Body of pancreas (tissue), 4 donors: ENCODE measurements at regions not wholly inside any gene's neighbourhood (a gene's known extent, or its start where the extent isn't known, plus 50 kb on each side); places are given as distances from the start of the nearest gene placed in this dataset.

Experiments used
- ATAC-seq: fragments of 150-250 bp; one replicate; pipeline ENCODE4 v1.9.1; 2016
- DNase-seq, 4 donors: peaks; one replicate each; pipeline ENCODE4 v3.0.0-alpha.2; 2019
- H3K27ac ChIP-seq, 4 donors: fragments of 200-600 bp; sonication (generic); 1 replicate in 3 of 4; 2 replicates in 1 of 4; pipeline versions ENCODE4 v1.5.1 to v1.6.1; 2016 to 2019; ENCODE audit warnings: mild to moderate bottlenecking in 1 of 4, mixed read lengths in 1 of 4, moderate library complexity in 1 of 4
- H3K27me3 ChIP-seq, 2 donors: fragments of 200-600 bp; sonication (generic); one replicate each; pipeline ENCODE4 v1.6.0; 2016; ENCODE audit warnings: mild to moderate bottlenecking in 1 of 2
- H3K36me3 ChIP-seq, 2 donors: fragments of 200-600 bp; sonication (generic); replicated peaks in 1 of 2; 2 replicates each; pipeline ENCODE4 v1.5.1; 2016; ENCODE audit warnings: low read depth in 2 of 2; ENCODE audit not compliant: insufficient read depth in 1 of 2
- H3K4me1 ChIP-seq: fragments of 200-600 bp; sonication (generic); one replicate; pipeline ENCODE4 v1.6.0; 2016
- H3K4me3 ChIP-seq, 2 donors: fragments of 200-600 bp; sonication (generic); 1 replicate in 1 of 2; 2 replicates in 1 of 2; pipeline ENCODE4 v1.5.1; 2016 to 2019
- H3K9me3 ChIP-seq, 3 donors: fragments of 200-600 bp; sonication (generic); 1 replicate in 2 of 3; 2 replicates in 1 of 3; pipeline ENCODE4 v1.5.1; 2016
- POLR2A ChIP-seq, 3 donors: fragments of 450-650 bp; IDR thresholded peaks; one replicate each; pipeline ENCODE4 v1.6.1; 2016; ENCODE audit warnings: antibody characterized with exemption in 3 of 3, mild to moderate bottlenecking in 2 of 3
- WGBS, 2 donors: methylation state at CpG; one replicate each; pipeline ENCODE4 v1.1.5; 2017; 5-methylcytosine and 5-hydroxymethylcytosine counted together
- intact Hi-C: fragments of 100-400 bp; cut with DNase I; formaldehyde crosslinking; loops from one replicate; pipeline ENCODE4 v1.15.1; 2023
- TF ChIP-seq, protein P1 (sequence below), 7 experiments: fragments of 450-650 bp in 4 of 7; fragments of 200-600 bp in 3 of 7; sonication (generic) in 3 of 7; IDR thresholded peaks; one replicate each; pipeline ENCODE4 v1.5.1; 2016 to 2019; ENCODE audit warnings: antibody characterized with exemption in 7 of 7

DNA sequence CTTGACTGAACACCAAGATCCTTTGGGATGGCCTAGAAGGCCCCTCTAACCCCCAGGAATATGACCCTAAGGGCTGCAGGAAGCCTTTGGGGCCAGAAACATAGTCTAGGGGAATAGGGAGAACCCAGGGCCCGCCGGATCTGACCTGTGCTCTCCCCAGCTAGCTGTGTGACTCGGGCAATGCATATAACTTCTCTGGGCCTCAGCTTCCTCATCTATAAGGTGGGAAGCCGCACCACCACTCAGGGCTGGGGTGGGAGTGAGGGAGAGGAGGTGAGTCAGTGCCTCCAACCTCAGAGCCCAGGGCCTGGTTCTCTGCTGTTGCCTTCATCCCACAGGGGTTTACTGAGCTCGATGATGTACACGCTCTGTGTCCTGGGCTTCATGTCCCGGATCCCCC lies 434.4 kb downstream of the PTPRU start:
- intact Hi-C loops: no loop called here
- TF ChIP-seq POLR2A (IDR thresholded peaks at IDR 0.05): no peak
- Histone ChIP-seq H3K4me3 (no peak overlapping the region), H3K27me3 (no peaks in the 10 kb centered on the region), H3K4me1 (no peaks in the 10 kb centered on the region), H3K36me3 (no peaks in the 10 kb centered on the region), H3K9me3 (no peaks in the 10 kb centered on the region), H3K27ac (no peak overlapping the region)
- no peak for ATAC-seq
- no peak for DNase-seq
- WGBS, 2 donors: 87 to 94% methylated on average over 5 to 7 of the region's 7 CpGs

DNA sequence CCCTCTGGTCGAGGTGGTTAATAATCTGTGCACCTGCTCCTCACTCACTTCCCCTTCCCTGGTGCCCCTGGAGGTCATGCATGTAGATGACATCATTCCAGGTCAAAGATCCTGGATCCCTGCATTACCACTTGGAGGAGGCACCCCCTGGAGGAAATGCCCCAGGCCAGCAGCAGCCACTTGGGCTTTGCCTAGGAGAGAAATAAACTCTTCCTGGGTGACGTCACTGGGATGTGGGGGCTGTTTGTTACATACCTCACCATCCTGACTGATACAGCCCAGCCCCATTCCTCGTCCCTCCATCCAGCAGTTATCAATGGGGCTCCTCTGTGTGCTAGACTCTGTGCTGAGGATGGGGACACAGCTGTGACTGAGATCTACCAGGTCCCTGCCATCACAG lies 433.6 kb downstream of the PTPRU start:
- H3K4me3 ChIP-seq: no peak overlapping the region
- ATAC-seq: no peak
- H3K36me3 ChIP-seq: no peaks in the 10 kb centered on the region
- no peak for DNase-seq
- H3K9me3 ChIP-seq: no peaks in the 10 kb centered on the region
- WGBS, 2 donors: 62 to 73% methylated on average over 2 to 3 of the region's 3 CpGs
- H3K27me3 ChIP-seq: no peaks in the 10 kb centered on the region
- H3K27ac ChIP-seq: no peak overlapping the region
- intact Hi-C loops: no loop called here
- TF ChIP-seq, protein P1, sequence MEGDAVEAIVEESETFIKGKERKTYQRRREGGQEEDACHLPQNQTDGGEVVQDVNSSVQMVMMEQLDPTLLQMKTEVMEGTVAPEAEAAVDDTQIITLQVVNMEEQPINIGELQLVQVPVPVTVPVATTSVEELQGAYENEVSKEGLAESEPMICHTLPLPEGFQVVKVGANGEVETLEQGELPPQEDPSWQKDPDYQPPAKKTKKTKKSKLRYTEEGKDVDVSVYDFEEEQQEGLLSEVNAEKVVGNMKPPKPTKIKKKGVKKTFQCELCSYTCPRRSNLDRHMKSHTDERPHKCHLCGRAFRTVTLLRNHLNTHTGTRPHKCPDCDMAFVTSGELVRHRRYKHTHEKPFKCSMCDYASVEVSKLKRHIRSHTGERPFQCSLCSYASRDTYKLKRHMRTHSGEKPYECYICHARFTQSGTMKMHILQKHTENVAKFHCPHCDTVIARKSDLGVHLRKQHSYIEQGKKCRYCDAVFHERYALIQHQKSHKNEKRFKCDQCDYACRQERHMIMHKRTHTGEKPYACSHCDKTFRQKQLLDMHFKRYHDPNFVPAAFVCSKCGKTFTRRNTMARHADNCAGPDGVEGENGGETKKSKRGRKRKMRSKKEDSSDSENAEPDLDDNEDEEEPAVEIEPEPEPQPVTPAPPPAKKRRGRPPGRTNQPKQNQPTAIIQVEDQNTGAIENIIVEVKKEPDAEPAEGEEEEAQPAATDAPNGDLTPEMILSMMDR (IDR thresholded peaks at IDR 0.05): no peak
- no peaks in the 10 kb centered on the region for H3K4me1 ChIP-seq

DNA sequence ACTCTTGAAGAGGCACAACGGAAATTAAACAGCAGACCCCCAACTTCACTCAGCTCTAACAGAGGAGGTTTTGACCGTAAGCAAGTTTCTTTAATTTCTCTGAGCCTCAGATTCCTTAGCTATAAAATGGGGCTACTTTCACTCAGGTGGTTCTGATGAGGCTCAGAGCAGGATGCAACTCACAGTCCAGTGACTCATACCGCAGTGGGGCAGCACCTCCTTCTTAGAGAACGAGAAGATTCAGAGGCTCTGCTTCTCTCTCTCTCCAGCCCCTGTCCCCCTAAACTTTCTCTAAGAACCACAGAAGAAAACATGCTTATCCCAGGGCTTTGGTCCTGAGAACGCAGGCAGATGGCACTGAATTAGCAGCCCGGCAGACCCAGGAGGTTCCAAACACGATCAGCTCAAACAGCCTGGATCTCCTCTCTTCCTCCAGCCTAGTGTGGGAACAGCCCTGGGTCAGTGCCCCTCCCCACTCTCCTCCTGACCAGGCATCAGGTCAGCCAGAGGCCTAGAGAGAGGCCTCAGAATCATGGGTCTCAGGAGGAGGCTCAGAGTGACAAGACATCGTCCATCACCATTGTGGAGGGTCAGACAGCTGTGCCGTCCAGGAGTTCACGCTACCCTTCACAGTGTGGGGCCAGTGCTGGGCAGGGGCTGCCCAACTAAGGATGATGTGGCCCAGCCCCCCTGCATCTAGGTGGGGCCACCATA lies 433.0 kb downstream of the PTPRU start:
- no peak for TF ChIP-seq POLR2A (IDR thresholded peaks at IDR 0.05)
- TF ChIP-seq, protein P1 (IDR thresholded peaks at IDR 0.05): no peak
- no peak for ATAC-seq
- 57 to 61% methylated on average over 7 to 10 of the region's 10 CpGs for WGBS, 2 donors

DNA sequence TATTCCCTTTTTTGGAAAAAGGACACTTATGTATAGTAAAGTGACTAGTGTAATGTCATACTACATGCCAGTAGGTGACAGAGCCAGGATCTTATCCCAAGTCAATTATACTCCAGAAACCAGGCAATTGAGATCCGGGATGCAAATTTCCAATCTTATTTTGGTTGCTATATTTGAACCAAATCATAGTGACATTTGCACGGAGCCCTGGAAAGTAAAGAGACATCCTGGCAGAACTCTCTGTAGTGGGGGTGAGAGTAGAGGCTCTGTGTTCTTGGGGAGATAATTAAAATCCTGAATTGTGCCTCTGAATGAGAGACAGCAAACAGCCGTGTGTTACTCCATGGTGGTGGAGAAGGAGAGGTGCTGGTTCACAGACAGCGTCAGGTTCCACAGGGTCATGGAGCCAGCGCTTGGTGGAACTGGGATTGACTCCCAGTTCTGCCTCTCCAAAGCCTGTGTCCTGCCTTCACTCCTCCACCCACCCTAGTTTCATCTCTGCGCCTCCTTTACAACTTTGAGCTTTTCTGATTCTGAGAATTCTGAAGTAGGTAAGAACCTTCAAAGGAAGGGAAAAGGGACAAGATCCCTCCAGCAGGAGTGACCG lies 432.3 kb downstream of the PTPRU start:
- DNase-seq: no peak
- ATAC-seq: no peak
- Histone ChIP-seq H3K4me3 (no peak overlapping the region), H3K9me3 (no peaks in the 10 kb centered on the region), H3K27ac (no peak overlapping the region), H3K4me1 (no peaks in the 10 kb centered on the region), H3K27me3 (no peaks in the 10 kb centered on the region), H3K36me3 (no peaks in the 10 kb centered on the region)
- no peak for TF ChIP-seq POLR2A (IDR thresholded peaks at IDR 0.05)
- TF ChIP-seq, protein P1 (IDR thresholded peaks at IDR 0.05): no peak
- intact Hi-C loops: no loop called here
- WGBS, 2 donors: 53 to 63% methylated on average over 7 of the region's 7 CpGs

More for the DNA sequence above, 433.0 kb downstream of the PTPRU start:
- no peaks in the 10 kb centered on the region for H3K36me3 ChIP-seq
- intact Hi-C loops: no loop called here
- H3K4me3 ChIP-seq: no peak overlapping the region
- DNase-seq: no peak
- H3K27me3 ChIP-seq: no peaks in the 10 kb centered on the region
- H3K27ac ChIP-seq: no peak overlapping the region
- H3K4me1 ChIP-seq: no peaks in the 10 kb centered on the region
- no peaks in the 10 kb centered on the region for H3K9me3 ChIP-seq

DNA sequence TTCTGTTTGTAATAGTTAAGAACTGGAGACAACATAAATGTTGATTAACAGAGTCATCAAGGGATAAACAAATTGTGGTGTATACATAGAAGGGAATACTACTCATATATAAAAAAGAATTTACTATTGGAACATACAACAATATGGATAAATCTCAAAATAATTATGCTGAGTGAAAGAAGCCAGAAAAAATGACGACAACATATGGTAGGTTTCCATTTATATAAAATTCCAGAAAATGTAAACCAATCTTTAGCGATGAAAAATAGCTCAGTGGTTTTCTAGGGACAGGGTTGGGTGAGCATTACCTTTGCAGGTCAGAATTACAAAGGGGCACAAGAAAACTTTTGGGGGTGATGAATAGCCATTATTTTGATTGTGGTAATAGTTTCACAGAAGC lies 431.6 kb downstream of the PTPRU start:
- H3K9me3 ChIP-seq: no peaks in the 10 kb centered on the region
- intact Hi-C loops: no loop called here
- no peak overlapping the region for H3K27ac ChIP-seq
- ATAC-seq (no peak), DNase-seq (no peak)
- H3K36me3 ChIP-seq: no peaks in the 10 kb centered on the region
- no peak overlapping the region for H3K4me3 ChIP-seq
- H3K27me3 ChIP-seq: no peaks in the 10 kb centered on the region
- H3K4me1 ChIP-seq: no peaks in the 10 kb centered on the region
- no peak for TF ChIP-seq POLR2A (IDR thresholded peaks at IDR 0.05)
- TF ChIP-seq, protein P1 (IDR thresholded peaks at IDR 0.05): no peak
- WGBS, 2 donors: 69 to 70% methylated on average over 2 of the region's 2 CpGs
